ENCODE measurements at regions not wholly inside any gene's neighbourhood (a gene's known extent, or its start where the extent isn't known, plus 50 kb on each side); places are given as distances from the start of the nearest gene placed in this dataset. TPM values are rescaled to one million over a fixed set of nuclear protein-coding genes. Genes with fewer than 3 reads are reported as not detected.

- no peak overlapping the region for H3K4me3 ChIP-seq (ENCODE audit: low read depth, low read length)
- DNase-seq (ENCODE audit: low read depth) = no peak
- no peak for TF ChIP-seq CTCF (IDR thresholded peaks at IDR 0.05; ENCODE audit: insufficient read depth, low read length)
Observed at GRCh38 chr18:7516266-7517117, 50.6 kb upstream of the PTPRM start.

Small RNA genes in the stretch of these regions (small RNA-seq; reads per million reads assigned to genes)
- not detected for gene RF00554
